ENCODE measurements at regions not wholly inside any gene's neighbourhood (a gene's known extent, or its start where the extent isn't known, plus 50 kb on each side); places are given as distances from the start of the nearest gene placed in this dataset.

GRCh38 chr4:11297627-11298026 is 131.1 kb downstream of the HS3ST1 start:
- TF ChIP-seq CTCF (IDR thresholded peaks at IDR 0.05) (no peak), POLR2A (IDR thresholded peaks at IDR 0.05) (no peak)
